ENCODE measurements at regions not wholly inside any gene's neighbourhood (a gene's known extent, or its start where the extent isn't known, plus 50 kb on each side); places are given as distances from the start of the nearest gene placed in this dataset.

- H3K36me3 ChIP-seq = no peaks in the 10 kb centered on the region
- H3K27ac ChIP-seq = no peak overlapping the region
- no peak for DNase-seq
- H3K9me3 ChIP-seq = no peaks in the 10 kb centered on the region
- intact Hi-C loops (cut with DNase I; ENCODE audit: low total_unique reads) (no loop called here), in situ Hi-C loops (cut with MboI; ENCODE audit: low sequenced_read_pairs in 4 of 4) (no loop called here)
- TF ChIP-seq POLR2A (IDR thresholded peaks at IDR 0.05) (no peak), CTCF (IDR thresholded peaks at IDR 0.05 in 4 of 5, conservative IDR thresholded peaks at IDR 0.05 in 1 of 5) (no peak)
- no peak overlapping the region for H3K4me3 ChIP-seq
- no peak for ATAC-seq
- peaks cover 0 to 10% of the 10 kb centered on the region in 2 donors for H3K4me1 ChIP-seq
- no peaks in the 10 kb centered on the region for H3K27me3 ChIP-seq
These were observed 64.4 kb downstream of the ARF6 start for GRCh38 chr14:49957089-49957852.

- intact Hi-C loops (cut with DNase I; ENCODE audit: low total_unique reads) (no loop called here), in situ Hi-C loops (cut with MboI; ENCODE audit: low sequenced_read_pairs in 4 of 4) (no loop called here)
- H3K36me3 ChIP-seq = no peaks in the 10 kb centered on the region
- ATAC-seq (no peak), DNase-seq (no peak)
- H3K4me1 ChIP-seq = peaks cover 0 to under 1% of the 10 kb centered on the region in 2 donors
- no peak for TF ChIP-seq CTCF (IDR thresholded peaks at IDR 0.05 in 4 of 5, conservative IDR thresholded peaks at IDR 0.05 in 1 of 5)
- no peak for TF ChIP-seq POLR2A (IDR thresholded peaks at IDR 0.05)
- H3K27me3 ChIP-seq = no peaks in the 10 kb centered on the region
- no peak overlapping the region for H3K27ac ChIP-seq
- H3K9me3 ChIP-seq = no peaks in the 10 kb centered on the region
- H3K4me3 ChIP-seq = no peak overlapping the region
These were observed 67.0 kb downstream of the ARF6 start for GRCh38 chr14:49959822-49960408.

- in situ Hi-C loops (cut with MboI; ENCODE audit: low sequenced_read_pairs in 4 of 4) (no loop called here), intact Hi-C loops (cut with DNase I; ENCODE audit: low total_unique reads) (no loop called here)
- H3K9me3 ChIP-seq = no peaks in the 10 kb centered on the region
- H3K36me3 ChIP-seq = no peaks in the 10 kb centered on the region
- ATAC-seq (no peak), DNase-seq (no peak)
- no peak overlapping the region for H3K4me3 ChIP-seq
- H3K27me3 ChIP-seq = no peaks in the 10 kb centered on the region
- H3K4me1 ChIP-seq = no peaks in the 10 kb centered on the region
- H3K27ac ChIP-seq = no peak overlapping the region
- no peak for TF ChIP-seq POLR2A (IDR thresholded peaks at IDR 0.05)
- no peak for TF ChIP-seq CTCF (IDR thresholded peaks at IDR 0.05 in 4 of 5, conservative IDR thresholded peaks at IDR 0.05 in 1 of 5)
These were observed 67.6 kb downstream of the ARF6 start for GRCh38 chr14:49960453-49960852.

GRCh38 chr14:49961270-49962222 is 68.7 kb downstream of the ARF6 start:
- H3K27ac ChIP-seq = no peak overlapping the region
- H3K27me3 ChIP-seq = no peaks in the 10 kb centered on the region
- DNase-seq = no peak
- ATAC-seq = no peak
- H3K4me3 ChIP-seq = no peak overlapping the region
- intact Hi-C loops (cut with DNase I; ENCODE audit: low total_unique reads) (no loop called here), in situ Hi-C loops (cut with MboI; ENCODE audit: low sequenced_read_pairs in 4 of 4) (no loop called here)
- H3K4me1 ChIP-seq = no peaks in the 10 kb centered on the region
- TF ChIP-seq CTCF (IDR thresholded peaks at IDR 0.05 in 4 of 5, conservative IDR thresholded peaks at IDR 0.05 in 1 of 5) (no peak), POLR2A (IDR thresholded peaks at IDR 0.05) (no peak)
- no peaks in the 10 kb centered on the region for H3K9me3 ChIP-seq
- no peaks in the 10 kb centered on the region for H3K36me3 ChIP-seq

Measured in gastrocnemius medialis (tissue), 4 donors.